ENCODE measurements at regions not wholly inside any gene's neighbourhood (a gene's known extent, or its start where the extent isn't known, plus 50 kb on each side); places are given as distances from the start of the nearest gene placed in this dataset.

GRCh38 chr9:103680581-103680980, 413.5 kb upstream of the SMC2 start:
- no peak for TF ChIP-seq SRF (IDR thresholded peaks at IDR 0.05; ENCODE audit: low read depth)
- no peak for TF ChIP-seq EZH2 (IDR thresholded peaks at IDR 0.05)
- no peak for TF ChIP-seq YY1 (IDR thresholded peaks at IDR 0.05; ENCODE audit: extremely low read depth, insufficient replicate concordance, low read depth, low read length)
- TF ChIP-seq CTCF (IDR thresholded peaks at IDR 0.05 in 2 of 3, conservative IDR thresholded peaks at IDR 0.05 in 1 of 3; ENCODE audit: borderline replicate concordance in 1 of 3, insufficient read depth in 1 of 3, low read depth in 2 of 3, low read length in 2 of 3), result no peak
- no peak for TF ChIP-seq POLR2AphosphoS5 (IDR thresholded peaks at IDR 0.05; ENCODE audit: low read depth, low read length)
- TF ChIP-seq RAD21 (IDR thresholded peaks at IDR 0.05; ENCODE audit: low read depth), result no peak
- no peak for TF ChIP-seq SP1 (IDR thresholded peaks at IDR 0.05; ENCODE audit: low read depth)
- TF ChIP-seq CBX3 (IDR thresholded peaks at IDR 0.05; ENCODE audit: low read depth), result no peak
- TF ChIP-seq POLR2A (IDR thresholded peaks at IDR 0.05; ENCODE audit: borderline replicate concordance, extremely low read depth, insufficient read depth, insufficient read length), result no peak
- TF ChIP-seq EGR1 (IDR thresholded peaks at IDR 0.05; ENCODE audit: low read depth), result no peak
- no peak for TF ChIP-seq TCF7L2 (IDR thresholded peaks at IDR 0.05; ENCODE audit: borderline replicate concordance, extremely low read depth, insufficient read depth, insufficient read length)
- no peak for TF ChIP-seq CEBPB (IDR thresholded peaks at IDR 0.05; ENCODE audit: low read depth)
